DMS53 treated with DMSO at 0.1 percent for 48 hours (cell line): ENCODE measurements at regions not wholly inside any gene's neighbourhood (a gene's known extent, or its start where the extent isn't known, plus 50 kb on each side); places are given as distances from the start of the nearest gene placed in this dataset.
"Not testable (repeated sequence)": the region's sequence is repeated elsewhere in the genome, so short reads cannot be mapped to it uniquely, and the experiment has no call there.

ENCODE experiments used
- DNase-seq: peaks from one replicate; lab custom pipeline; 2025; ENCODE audit not compliant: unreplicated experiment; lab: John Stamatoyannopoulos, UW

GRCh38 chr1:38758820-38759219 is 100.8 kb downstream of the RRAGC start:
- no peak for DNase-seq

- no peak for DNase-seq
These were observed 112.5 kb downstream of the RRAGC start for GRCh38 chr1:38746941-38747600.

GRCh38 chr1:38746402-38746935 is 113.1 kb downstream of the RRAGC start:
- DNase-seq: no peak

- no peak for DNase-seq
These were observed 113.8 kb downstream of the RRAGC start for GRCh38 chr1:38745476-38746401.

GRCh38 chr1:38744452-38745350 is 114.9 kb downstream of the RRAGC start:
- DNase-seq: no peak

- no peak for DNase-seq
These were observed 116.4 kb downstream of the RRAGC start for GRCh38 chr1:38743184-38743583.

- no peak for DNase-seq
These were observed 118.2 kb downstream of the RRAGC start for GRCh38 chr1:38741341-38741740.

GRCh38 chr1:38740487-38740886 is 119.1 kb downstream of the RRAGC start:
- no peak for DNase-seq

GRCh38 chr1:38738207-38738606 is 121.4 kb downstream of the RRAGC start:
- DNase-seq: no peak

- no peak for DNase-seq
These were observed 123.2 kb downstream of the RRAGC start for GRCh38 chr1:38736399-38736798.

GRCh38 chr1:38735651-38736161 is 123.9 kb downstream of the RRAGC start:
- no peak for DNase-seq

- DNase-seq: no peak
These were observed 125.8 kb downstream of the RRAGC start for GRCh38 chr1:38733761-38734160.

- DNase-seq: no peak
These were observed 128.8 kb downstream of the RRAGC start for GRCh38 chr1:38730511-38731397.

- DNase-seq: no peak
These were observed 131.0 kb downstream of the RRAGC start for GRCh38 chr1:38728585-38728908.

- DNase-seq: no peak
These were observed 131.6 kb downstream of the RRAGC start for GRCh38 chr1:38727684-38728584.

GRCh38 chr1:38725321-38725961 is 134.1 kb downstream of the RRAGC start:
- not testable (repeated sequence) for DNase-seq

GRCh38 chr1:38724160-38725131 is 135.1 kb downstream of the RRAGC start:
- no peak for DNase-seq
